SK-N-SH treated with all-trans-retinoic acid at 6 μM for 48 hours (cell line): ENCODE measurements at regions not wholly inside any gene's neighbourhood (a gene's known extent, or its start where the extent isn't known, plus 50 kb on each side); places are given as distances from the start of the nearest gene placed in this dataset.

Experiments used
- ARNTL ChIP-seq: fragments of 450-650 bp; formaldehyde crosslinking; IDR thresholded peaks from 2 replicates; pipeline ENCODE4 v1.5.0; 2020; ENCODE audit warnings: low read depth, mild to moderate bottlenecking, moderate library complexity, borderline replicate concordance
- CREB5 ChIP-seq: fragments of 250-450 bp; sonication (Bioruptor Pico); IDR thresholded peaks from 2 replicates; pipeline ENCODE4 v1.5.1; 2020; ENCODE audit warnings: low read depth, mild to moderate bottlenecking, moderate library complexity
- CSDC2 ChIP-seq: fragments of 250-450 bp; sonication (Bioruptor Pico); IDR thresholded peaks from 2 replicates; pipeline ENCODE4 v1.5.0; 2020; ENCODE audit warnings: mild to moderate bottlenecking, moderate library complexity
- CSRNP3 ChIP-seq: fragments of 250-450 bp; sonication (Bioruptor Pico); IDR thresholded peaks from 2 replicates; pipeline ENCODE4 v1.5.1; 2021; ENCODE audit warnings: mild to moderate bottlenecking, moderate library complexity
- OSR1 ChIP-seq: fragments of 250-450 bp; sonication (Bioruptor Pico); IDR thresholded peaks from 2 replicates; pipeline ENCODE4 v1.8.0; 2022; ENCODE audit warnings: moderate library complexity, mild to moderate bottlenecking, inconsistent platforms
- SNAI2 ChIP-seq: fragments of 250-450 bp; sonication (Bioruptor Pico); IDR thresholded peaks from 2 replicates; pipeline ENCODE4 v1.5.0; 2020; ENCODE audit warnings: mild to moderate bottlenecking, moderate library complexity
- TSHZ2 ChIP-seq: fragments of 250-450 bp; sonication (Bioruptor Pico); IDR thresholded peaks from 2 replicates; pipeline ENCODE4 v1.5.0; 2020; ENCODE audit warnings: mild to moderate bottlenecking, moderate library complexity
- ZFP3 ChIP-seq: fragments of 250-450 bp; sonication (Bioruptor Pico); IDR thresholded peaks from 2 replicates; pipeline ENCODE4 v1.5.0; 2020; ENCODE audit warnings: mild to moderate bottlenecking, moderate library complexity
- ZFP30 ChIP-seq: fragments of 450-650 bp; formaldehyde crosslinking; IDR thresholded peaks from 2 replicates; pipeline ENCODE4 v1.5.0; 2022; ENCODE audit warnings: mild to moderate bottlenecking, moderate library complexity
- ZNF8 ChIP-seq: fragments of 450-650 bp; formaldehyde crosslinking; IDR thresholded peaks from 2 replicates; pipeline ENCODE4 v1.5.0; 2020; ENCODE audit warnings: mild to moderate bottlenecking, moderate library complexity

- TF ChIP-seq ZNF8 (CRISPR knock-in tag) (no peak), ZFP30 (no peak), CREB5 (CRISPR knock-in tag) (no peak), TSHZ2 (CRISPR knock-in tag) (no peak), CSDC2 (CRISPR knock-in tag) (no peak), ARNTL (CRISPR knock-in tag) (no peak), SNAI2 (no peak), ZFP3 (CRISPR knock-in tag) (no peak), OSR1 (no peak), CSRNP3 (no peak)
These were observed 82.4 kb upstream of the CHST15 start for GRCh38 chr10:124175701-124176348.
